GM21515 (cell line): ENCODE measurements at regions not wholly inside any gene's neighbourhood (a gene's known extent, or its start where the extent isn't known, plus 50 kb on each side); places are given as distances from the start of the nearest gene placed in this dataset.

Experiments used
- ATAC-seq: cut with Tn5 transposase; IDR thresholded peaks from one replicate; pipeline ENCODE4 v1.9.1; 2021; ENCODE audit not compliant: unreplicated experiment

DNA sequence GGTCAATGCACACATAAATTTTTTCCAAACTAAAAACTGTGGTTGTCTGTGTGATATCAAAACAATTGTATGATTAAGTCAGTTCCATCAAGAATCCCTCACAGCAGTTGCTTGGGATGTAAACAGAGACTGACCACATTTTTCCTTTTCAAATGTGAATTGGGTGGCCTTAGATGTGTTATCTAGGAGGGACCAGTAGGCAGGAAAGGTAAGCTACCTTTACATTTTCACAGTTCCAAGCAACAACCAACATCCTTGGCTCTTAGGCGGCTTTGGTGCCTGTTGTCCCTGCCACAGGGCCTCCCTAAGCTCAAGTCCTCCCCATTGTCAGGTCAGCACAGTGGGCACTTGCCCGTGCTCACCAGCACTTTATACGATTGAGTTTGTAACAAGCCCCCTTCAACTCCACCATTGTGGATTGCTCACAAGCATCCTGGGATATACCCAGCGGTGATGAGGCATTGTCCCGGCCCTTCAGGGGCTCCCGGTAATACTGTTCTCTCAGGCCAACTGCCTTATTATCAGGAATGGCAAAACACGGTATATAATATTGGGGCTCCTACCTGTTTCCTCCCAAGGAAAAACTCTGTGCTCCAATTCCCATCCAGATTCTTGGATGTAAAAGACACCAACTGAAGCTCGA is 114.9 kb upstream of the ANKRD1 start:
- ATAC-seq: no peak

DNA sequence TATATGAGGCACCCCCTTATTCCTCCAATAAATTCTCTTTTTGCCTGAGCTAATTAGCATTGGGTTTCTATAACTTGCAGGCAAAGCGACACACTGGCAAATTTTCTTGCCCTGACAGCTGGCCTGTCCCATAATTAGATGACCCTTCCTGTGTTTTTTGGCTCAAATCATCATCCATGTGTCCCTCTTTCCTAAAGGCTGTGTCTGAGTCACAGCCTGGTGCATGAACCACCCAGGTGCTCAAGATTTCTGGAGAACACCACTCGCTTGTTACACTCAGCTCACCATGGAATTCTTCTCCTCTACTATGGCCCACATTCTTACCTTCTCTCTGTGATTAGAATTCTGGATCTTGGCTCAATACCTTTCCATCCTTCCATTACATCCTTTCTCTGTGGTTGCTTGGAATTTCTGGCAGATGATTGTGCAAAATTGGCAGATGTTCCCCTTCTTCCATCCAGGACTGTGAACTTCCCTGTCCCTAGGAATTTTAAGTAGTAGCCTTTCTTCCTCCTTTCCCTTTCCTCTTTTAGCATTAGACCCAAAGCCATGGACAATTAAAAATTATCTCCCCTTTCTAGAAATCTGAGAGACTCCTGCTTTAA is 116.0 kb upstream of the ANKRD1 start:
- ATAC-seq: no peak

DNA sequence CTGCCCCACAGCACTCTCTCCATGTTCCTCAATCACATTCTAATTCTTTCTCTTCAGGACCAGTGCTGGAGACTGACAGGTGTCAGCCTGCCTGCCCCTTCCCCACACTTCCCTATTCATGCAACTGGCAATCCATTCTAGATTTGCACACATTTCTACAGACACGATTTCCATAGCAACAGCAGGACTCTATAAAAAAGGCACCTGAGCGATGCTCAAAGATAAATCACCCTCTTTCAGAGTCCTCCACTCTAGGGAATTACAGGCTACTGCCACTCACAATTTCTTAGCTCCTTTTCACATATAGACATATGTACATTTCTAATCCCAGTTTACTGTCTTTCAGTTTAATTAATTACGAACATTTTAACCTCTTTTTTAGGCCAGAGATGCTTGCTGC is 118.1 kb upstream of the ANKRD1 start:
- no peak for ATAC-seq

DNA sequence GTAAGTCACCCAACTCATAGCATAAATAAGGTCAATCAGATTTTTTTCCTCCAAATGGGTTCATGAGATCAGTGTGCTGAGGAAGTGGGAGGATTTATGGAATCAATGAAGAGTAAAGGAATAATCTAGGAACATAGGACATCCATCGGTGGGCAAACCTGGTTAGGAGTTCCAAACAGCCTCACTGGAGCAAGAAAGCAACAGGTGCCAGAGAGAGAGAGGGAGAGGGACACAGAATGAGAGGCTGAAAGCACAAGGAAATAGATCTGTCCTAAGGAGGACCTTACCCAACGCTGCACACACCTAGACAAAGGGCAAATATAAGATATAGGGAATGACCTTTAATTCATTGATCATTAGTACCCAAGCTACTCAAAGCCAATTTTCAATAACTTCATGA is 119.5 kb upstream of the ANKRD1 start:
- no peak for ATAC-seq

DNA sequence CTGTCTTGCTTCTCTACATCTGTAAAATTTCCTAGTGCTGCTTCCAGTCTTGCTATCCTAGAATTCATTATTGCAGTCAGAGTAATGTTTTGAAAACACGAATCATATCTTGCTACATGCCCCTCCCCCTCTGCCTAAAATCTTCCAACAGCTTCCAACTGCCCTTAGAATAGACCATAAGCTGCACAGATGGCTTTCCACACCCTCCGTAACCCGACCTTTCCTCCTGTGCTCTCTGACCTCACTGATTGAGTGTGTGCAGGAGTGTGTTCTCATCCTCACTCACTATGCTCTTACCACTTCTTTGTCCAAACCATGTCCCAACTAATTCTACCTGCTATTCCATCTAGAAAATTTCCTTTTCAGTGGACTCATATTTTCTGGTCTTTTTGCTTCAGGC is 121.2 kb upstream of the ANKRD1 start:
- no peak for ATAC-seq

DNA sequence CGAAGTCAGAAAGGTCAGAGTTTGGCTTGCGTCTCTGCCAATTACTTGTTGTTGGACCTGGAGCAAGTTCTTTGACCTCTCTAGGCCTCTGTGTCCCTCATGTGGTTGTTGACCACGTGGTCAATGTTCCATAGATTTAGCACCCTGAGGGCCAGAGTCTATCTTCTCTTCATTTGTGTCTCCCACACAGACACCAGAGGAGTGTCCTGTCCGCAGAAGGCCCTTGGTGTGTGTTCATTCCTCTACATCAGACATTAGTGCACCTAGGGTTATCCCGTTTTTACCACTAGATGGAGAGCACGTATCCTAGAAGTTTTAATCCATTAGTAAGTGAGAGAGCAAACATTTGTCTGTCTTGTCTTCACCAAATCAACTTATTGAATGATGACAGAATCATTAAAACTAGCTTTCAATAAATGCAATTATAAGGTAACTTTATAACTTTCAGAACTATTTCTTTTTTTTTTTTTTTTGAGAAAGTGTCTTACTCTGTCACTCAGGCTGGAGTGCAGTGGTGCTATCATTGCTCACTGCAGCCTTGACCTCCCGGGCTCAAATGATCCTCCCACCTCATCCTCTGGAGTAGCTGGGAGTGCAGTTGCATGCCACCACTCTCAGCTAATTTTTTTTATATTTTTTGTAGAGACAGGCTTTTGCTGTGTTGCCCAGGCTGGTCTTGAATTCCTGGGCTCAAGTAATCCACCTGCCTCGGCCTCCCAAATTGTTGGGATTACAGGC is 122.5 kb upstream of the ANKRD1 start:
- ATAC-seq: no peak

DNA sequence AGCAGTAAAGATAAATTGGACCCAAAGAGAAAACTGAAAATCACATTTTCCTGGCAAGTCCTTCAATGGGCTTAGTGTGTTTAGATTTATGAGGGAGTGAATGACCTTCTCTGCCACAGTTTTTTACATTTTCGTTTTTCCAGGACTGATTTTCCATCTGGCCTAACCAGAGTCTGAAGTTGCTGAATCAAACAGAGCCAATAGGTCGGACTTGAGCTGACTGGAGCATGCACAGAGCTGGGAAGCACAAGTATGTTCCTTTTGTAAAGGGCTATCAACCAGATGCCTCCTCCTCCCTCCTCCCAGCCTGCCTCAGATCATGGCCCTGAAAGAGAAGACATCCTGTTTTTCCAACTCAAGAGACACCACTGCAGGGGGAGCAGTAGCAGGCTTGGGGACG is 126.0 kb upstream of the ANKRD1 start:
- ATAC-seq: no peak

DNA sequence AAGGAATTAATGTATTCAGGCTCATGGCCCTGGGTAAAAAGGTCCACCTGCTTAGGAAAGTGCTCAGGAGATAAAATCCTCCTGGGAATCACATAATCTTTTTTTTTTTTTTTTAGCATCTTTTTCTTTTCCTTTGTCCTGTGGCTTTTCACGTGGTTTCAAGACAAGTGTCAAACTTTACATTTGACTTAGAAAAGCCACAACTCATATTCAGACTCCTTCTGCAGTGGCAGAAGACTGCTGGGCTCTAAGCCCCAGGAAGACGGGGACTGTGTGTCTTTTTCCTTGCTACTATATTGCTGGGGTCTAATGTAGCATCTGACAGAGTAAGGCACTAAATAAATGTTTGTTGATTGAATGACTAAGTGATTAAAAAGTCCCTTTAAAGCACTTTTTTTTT is 127.5 kb upstream of the ANKRD1 start:
- no peak for ATAC-seq

DNA sequence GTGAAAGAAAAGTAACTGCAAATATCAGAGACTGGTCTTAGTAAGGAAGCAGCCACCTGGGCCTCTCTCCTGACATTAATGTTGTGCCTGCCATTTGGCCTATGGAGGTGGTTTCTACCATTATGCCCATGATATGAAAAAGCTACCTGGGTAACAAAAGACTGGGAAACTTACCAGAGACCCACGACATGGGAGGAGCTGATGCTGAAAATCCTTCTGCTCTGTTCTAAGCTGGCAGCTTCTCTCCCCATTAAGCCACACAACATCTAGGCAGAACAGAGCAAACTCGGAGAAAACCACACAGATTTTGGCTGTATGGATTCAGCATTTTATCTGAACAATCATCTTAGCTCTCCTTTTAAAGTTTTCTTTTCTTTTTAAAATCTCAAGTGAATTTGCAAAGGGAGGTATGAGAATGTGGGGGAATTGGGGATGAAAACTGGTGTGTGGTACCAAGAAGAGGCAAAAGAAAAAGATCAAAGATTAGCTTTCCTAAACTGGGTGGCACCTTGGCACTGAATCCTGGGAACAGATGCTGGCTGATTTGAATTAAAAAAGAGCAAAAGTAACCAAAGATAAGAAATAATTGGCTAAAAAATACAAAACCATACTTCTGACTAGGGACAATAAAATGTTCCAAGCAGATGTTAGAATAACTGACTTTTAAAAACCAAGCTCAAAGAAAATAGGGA is 128.6 kb upstream of the ANKRD1 start:
- no peak for ATAC-seq

DNA sequence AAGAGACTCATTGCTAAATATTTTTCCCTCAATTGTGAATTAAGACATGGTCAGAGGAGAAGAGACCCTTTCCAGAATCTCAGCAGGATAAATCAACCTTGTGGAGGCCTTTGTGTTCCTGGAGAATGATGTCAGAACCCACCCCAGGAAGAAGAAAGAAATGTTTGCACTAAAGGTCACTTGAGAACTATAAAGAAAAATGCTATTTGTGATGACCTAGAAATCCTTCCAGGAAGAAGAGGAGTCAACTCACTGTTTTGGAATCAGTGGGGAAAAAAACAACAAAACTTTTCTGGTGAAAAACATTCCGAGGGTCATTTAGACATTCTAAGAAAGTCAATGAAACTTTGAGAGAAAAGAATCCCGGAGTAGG is 129.1 kb upstream of the ANKRD1 start:
- no peak for ATAC-seq

DNA sequence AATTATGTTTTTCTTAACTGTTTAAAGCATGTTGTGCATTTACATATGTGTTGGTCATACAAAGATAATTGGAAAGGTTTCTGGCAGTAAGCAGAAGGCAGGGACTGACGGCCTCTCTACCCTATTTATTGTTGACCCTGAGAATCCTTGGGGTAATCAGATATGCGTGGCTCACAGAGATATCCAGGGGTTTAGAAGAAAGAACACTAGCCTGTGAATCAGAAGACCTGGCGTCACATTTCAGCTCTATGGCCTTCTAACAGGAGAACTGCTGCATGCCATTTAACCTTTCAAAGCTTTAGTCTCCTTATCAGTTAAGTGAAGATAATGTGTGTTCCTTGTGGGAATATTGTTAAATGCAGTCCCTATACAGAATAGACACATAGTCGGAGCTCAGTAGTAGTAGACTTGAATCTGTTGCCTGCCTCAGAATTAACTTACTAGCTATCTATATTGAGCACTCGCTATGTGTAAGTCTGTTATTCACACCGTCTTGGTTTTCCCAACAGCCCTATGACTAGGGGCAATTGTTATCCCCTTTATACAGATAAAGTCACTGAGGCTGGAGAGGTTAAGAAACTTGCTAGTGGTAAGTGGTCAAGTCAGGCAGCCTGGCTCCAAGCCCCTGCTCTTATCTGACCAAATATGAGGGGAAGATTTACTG is 129.6 kb upstream of the ANKRD1 start:
- no peak for ATAC-seq

DNA sequence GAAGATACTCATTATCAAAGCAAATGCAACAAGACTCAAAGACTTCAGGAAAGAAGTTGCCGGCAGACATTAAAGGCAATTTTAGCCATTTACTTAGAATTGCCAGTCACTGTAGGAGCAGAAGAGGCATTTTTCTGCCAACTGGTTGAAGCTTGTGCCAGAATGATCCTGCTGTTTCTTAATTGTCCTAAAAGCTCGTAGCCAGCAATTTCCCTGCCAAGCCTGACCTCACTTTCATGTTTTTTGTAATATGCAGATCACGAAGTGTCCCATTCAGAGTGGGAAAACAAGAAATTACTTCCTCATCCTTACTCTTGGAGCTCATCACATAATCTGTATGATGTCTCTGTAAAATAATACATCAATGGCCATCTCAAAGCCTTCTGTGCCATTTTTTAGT is 130.9 kb upstream of the ANKRD1 start:
- ATAC-seq: no peak

DNA sequence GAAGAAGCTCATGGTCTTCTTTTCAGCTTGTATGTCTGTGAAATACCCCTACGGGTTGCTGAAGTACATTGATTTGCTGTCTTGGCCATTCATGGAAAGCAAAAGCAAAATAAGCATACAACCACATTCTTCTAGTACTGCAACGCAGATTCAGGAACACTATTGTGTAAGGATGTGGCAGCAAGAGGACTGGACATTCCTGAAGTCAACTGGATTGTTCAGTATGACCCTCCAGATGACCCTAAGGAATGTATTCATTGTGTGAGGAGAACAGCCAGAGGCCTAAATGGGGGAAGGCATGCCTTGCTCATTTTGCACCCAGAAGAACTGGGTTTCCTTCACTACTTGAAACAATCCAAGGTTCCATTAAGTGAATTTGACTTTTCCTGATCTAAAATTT is 133.4 kb upstream of the ANKRD1 start:
- ATAC-seq: no peak

DNA sequence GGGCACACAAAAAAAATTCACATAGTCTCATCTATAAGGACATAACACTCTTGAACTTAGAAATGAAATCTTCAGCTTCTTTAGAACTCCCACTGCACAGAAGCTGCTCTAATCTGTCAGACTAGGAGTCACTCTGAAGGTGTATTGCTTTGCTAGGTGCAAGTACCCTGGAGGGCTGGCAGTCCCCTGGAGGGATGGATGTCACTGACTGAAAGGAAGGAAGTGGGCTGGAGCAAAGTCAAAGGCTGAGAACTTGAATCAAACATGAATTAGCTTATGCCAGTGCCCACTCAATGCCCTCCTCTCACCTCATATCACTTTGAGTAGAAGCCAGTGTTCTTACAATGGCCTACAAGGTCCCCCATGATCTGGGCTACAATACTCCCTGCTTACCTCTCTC is 140.3 kb upstream of the ANKRD1 start:
- no peak for ATAC-seq

DNA sequence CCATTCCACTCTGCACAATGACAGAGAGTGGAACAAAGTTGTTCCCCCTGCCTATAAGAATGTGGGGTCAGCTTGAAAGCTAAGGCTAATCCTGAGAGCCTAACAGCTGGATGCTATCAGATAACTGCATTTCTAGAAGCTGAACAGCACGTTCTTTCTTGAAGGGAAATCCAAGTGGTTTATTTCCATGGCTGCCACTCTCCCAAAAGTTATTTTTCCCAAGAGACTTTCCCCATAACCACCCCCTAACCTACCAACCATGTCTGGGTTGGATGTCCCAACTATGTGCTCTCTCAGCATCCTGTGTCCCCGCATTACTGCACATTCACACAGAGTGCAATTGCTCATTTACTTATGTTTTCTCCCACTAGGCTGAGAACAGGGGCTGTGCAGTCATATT is 140.7 kb upstream of the ANKRD1 start:
- ATAC-seq: no peak

DNA sequence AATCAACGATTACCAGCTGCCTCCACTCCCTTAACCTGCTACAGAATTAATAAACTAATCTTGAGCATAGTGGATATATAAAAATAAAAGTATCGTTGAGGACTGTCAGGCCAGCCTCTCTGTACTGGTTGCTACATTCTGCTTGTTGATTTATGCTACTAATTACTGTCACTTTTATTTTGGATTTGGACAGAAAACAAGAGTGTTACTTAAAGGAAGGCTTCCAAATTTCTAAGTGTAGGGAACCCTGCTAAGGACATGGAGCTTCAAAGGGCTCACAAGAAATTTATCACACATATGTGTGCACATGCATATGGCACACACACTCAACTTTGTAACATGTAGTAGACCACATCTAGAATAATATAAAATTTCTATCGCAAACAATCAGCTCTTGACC is 141.2 kb upstream of the ANKRD1 start:
- no peak for ATAC-seq

DNA sequence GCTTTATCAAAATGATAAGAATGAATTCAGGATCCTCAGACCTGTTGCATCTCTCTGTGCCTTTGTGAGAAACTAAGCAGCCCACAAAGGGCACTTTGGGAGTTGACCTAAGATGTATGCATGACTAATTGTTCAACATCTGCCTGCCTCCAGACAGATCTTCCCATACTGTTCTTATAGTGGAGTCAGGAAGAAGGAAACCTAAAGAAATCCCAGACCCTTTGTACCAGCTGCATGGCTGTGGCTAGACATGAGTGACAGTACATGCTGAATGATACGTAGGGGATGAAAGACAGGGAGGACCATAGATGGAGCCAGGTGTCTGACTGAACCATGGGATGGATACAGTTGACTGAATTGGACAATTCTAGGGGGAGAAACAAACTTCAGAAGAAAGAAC is 148.7 kb upstream of the PCGF5 start:
- no peak for ATAC-seq

DNA sequence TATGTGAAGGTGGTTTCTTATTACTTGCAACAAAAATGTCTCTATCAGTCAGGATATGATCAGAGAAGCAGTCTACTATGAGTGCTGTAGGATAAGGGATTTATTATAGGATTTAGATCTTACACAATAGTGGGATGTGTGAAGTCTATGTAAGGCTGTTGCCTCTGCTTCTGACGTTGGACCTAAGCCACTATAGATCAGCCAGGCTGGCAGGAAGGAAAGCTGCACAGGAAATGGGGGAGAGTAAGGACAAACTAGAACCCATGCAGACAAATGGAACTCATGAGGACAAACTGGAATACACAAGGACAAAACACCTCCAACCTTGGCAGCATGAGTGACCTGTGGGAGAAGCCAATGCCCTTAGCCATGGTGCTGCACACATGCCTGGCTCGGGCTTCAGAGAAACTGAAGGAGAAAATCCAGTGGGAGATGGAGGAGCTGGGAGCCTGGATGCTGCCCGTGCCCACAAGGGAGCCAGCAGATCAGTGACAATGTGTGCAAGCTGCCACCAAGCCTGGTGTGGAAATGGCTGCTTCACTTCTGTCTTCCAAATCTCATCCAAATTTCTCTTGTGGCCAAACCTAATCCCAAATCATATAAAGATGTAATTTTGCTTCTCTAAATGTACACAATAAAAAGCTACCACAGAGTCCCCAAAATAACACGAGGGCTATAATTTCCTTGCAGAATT is 147.0 kb upstream of the PCGF5 start:
- ATAC-seq: no peak

DNA sequence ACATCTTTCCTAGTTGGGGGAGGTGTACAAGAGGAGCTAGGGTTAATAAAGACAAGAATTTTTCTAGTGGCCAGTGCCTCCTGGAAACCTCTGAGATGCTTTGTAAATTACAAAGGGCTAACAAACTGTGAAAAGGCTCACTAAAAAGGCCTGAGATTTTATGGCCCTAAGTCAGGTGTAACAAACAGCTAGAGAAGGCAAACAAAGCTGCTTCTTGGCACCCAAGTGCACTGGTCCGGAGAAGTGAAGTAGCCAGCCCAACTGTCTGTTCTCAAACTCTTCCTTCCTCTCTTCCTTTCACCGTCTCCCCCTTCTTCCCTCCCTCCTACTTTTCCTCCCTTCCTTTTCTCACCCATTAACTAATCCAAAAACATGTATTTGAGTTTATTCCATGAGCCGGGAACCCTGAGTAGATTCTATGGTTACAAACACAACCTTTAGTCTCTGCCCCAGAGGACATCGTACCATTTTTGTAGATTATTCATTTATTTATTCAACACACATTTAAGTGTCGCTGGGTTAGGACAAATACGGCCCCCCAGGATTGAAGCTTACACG is 143.4 kb upstream of the PCGF5 start:
- ATAC-seq: no peak

DNA sequence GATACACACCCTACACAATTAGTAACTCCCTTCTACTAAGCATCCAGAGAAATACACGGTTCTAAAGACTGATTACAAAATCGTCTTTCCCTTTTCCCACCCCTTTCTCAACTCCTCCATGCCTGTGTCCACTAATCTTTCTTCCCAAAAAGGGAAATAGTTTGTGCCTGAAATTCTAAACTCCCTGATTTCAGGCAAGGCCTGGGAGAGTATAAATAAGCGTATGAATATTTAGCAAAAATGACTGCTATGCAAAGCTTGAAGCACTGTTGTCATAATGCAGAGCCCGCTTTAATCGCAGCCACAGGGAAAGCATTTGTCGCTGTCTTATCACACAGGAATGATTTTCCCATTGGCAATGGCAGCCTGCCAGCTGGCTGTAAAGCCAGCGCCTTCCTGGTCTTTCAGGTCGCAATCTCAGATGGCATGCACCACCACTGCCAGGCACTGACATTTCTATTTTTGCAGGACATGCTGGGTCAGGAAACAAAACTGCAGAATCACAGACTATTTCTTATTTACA is 142.9 kb upstream of the PCGF5 start:
- ATAC-seq: no peak
